ENCODE measurements at regions not wholly inside any gene's neighbourhood (a gene's known extent, or its start where the extent isn't known, plus 50 kb on each side); places are given as distances from the start of the nearest gene placed in this dataset.

- Histone ChIP-seq H3K4me3 (ENCODE audit: control insufficient read depth in 2 of 3, extremely low read depth in 1 of 3, insufficient read depth in 2 of 3, low read depth in 1 of 3, low read length in 3 of 3) (no peak overlapping the region), H3K27me3 (ENCODE audit: control insufficient read depth, extremely low read depth, insufficient read depth, low read length) (no peaks in the 10 kb centered on the region), H3K4me1 (ENCODE audit: control insufficient read depth, extremely low read depth, insufficient read depth, low read length) (no peaks in the 10 kb centered on the region), H3K27ac (ENCODE audit: control insufficient read depth, insufficient read depth, low read length) (no peak overlapping the region), H3K79me2 (ENCODE audit: control insufficient read depth, insufficient read depth, low read length) (no peaks in the 10 kb centered on the region), H3K36me3 (ENCODE audit: control insufficient read depth in 2 of 2, extremely low read depth in 1 of 2, insufficient read depth in 2 of 2, low read length in 2 of 2) (no peaks in the 10 kb centered on the region), H2AFZ (ENCODE audit: control insufficient read depth, low read length) (no peak overlapping the region), H3K4me2 (ENCODE audit: control insufficient read depth, extremely low read depth, insufficient read depth, low read depth, low read length) (no peak overlapping the region), H3K9ac (ENCODE audit: control insufficient read depth, extremely low read depth, insufficient read depth, low read length) (no peak overlapping the region), H3K9me3 (ENCODE audit: control insufficient read depth, low read depth, low read length) (no peaks in the 10 kb centered on the region), H4K20me1 (ENCODE audit: control insufficient read depth, extremely low read depth, insufficient read depth, low read length) (no peaks in the 10 kb centered on the region), H3K9me1 (ENCODE audit: control insufficient read depth, extremely low read depth, insufficient read depth, low read length) (no peaks in the 10 kb centered on the region)
- FAIRE-seq (no peak), DNase-seq (ENCODE audit: low read depth, low spot score) (peak; percentile 1)
- dilution Hi-C loops (cut with MboI; ENCODE audit: extremely low pct_ligation_motif_present, low sequenced_read_pairs): no loop called here
- TF ChIP-seq EZH2 (IDR thresholded peaks at IDR 0.05; ENCODE audit: low read length) (no peak), CTCF (optimal IDR thresholded peaks at IDR 0.05 in 1 of 3, IDR thresholded peaks at IDR 0.05 in 1 of 3, conservative IDR thresholded peaks at IDR 0.05 in 1 of 3; ENCODE audit: extremely low read depth in 1 of 3, insufficient read depth in 2 of 3, low read length in 3 of 3) (peak; percentile 89 to 98 (median 93))
These were observed 120.5 kb upstream of the CHD6 start for GRCh38 chr20:41738604-41739206.

GRCh38 chr20:41735949-41736348 is 117.8 kb upstream of the CHD6 start:
- H3K9me1 ChIP-seq (ENCODE audit: control insufficient read depth, extremely low read depth, insufficient read depth, low read length): no peaks in the 10 kb centered on the region
- dilution Hi-C loops (cut with MboI; ENCODE audit: extremely low pct_ligation_motif_present, low sequenced_read_pairs): no loop called here
- FAIRE-seq: no peak

More at GRCh38 chr20:41735949-41736348, 117.8 kb upstream of the CHD6 start:
- Histone ChIP-seq H3K4me2 (ENCODE audit: control insufficient read depth, extremely low read depth, insufficient read depth, low read depth, low read length) (no peak overlapping the region), H3K79me2 (ENCODE audit: control insufficient read depth, insufficient read depth, low read length) (no peaks in the 10 kb centered on the region), H3K4me3 (ENCODE audit: control insufficient read depth in 2 of 3, extremely low read depth in 1 of 3, insufficient read depth in 2 of 3, low read depth in 1 of 3, low read length in 3 of 3) (no peak overlapping the region), H3K36me3 (ENCODE audit: control insufficient read depth in 2 of 2, extremely low read depth in 1 of 2, insufficient read depth in 2 of 2, low read length in 2 of 2) (no peaks in the 10 kb centered on the region), H2AFZ (ENCODE audit: control insufficient read depth, low read length) (no peak overlapping the region), H3K9ac (ENCODE audit: control insufficient read depth, extremely low read depth, insufficient read depth, low read length) (no peak overlapping the region), H3K27me3 (ENCODE audit: control insufficient read depth, extremely low read depth, insufficient read depth, low read length) (no peaks in the 10 kb centered on the region), H3K4me1 (ENCODE audit: control insufficient read depth, extremely low read depth, insufficient read depth, low read length) (no peaks in the 10 kb centered on the region), H3K9me3 (ENCODE audit: control insufficient read depth, low read depth, low read length) (no peaks in the 10 kb centered on the region), H4K20me1 (ENCODE audit: control insufficient read depth, extremely low read depth, insufficient read depth, low read length) (no peaks in the 10 kb centered on the region), H3K27ac (ENCODE audit: control insufficient read depth, insufficient read depth, low read length) (no peak overlapping the region)
- DNase-seq (ENCODE audit: low read depth, low spot score): no peak
- TF ChIP-seq EZH2 (IDR thresholded peaks at IDR 0.05; ENCODE audit: low read length): no peak
- no peak for TF ChIP-seq CTCF (optimal IDR thresholded peaks at IDR 0.05 in 1 of 3, IDR thresholded peaks at IDR 0.05 in 1 of 3, conservative IDR thresholded peaks at IDR 0.05 in 1 of 3; ENCODE audit: extremely low read depth in 1 of 3, insufficient read depth in 2 of 3, low read length in 3 of 3)
